ENCODE measurements at regions not wholly inside any gene's neighbourhood (a gene's known extent, or its start where the extent isn't known, plus 50 kb on each side); places are given as distances from the start of the nearest gene placed in this dataset.
"Not testable (repeated sequence)": the region's sequence is repeated elsewhere in the genome, so short reads cannot be mapped to it uniquely, and the experiment has no call there.

DNA sequence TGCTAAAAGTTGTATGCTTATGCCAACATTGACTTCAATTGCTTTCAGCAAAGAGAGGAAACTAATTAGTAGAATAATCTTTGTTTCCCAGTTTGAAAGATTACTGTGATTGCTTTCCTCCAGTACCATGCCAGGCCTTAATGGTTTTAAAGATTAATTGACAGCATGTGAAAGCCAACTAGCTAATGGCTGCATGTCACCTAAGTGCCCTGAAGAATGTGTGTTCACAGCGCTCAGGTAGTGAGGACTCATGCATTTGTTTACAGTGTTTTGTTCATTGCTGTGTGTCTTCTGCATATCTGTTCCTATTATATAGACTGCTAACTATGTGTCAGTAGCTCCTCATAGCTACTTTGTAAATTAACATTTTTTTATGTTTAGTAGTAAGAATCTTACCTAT, 335.6 kb downstream of the LRRIQ3 start:
- TF ChIP-seq, protein P1, sequence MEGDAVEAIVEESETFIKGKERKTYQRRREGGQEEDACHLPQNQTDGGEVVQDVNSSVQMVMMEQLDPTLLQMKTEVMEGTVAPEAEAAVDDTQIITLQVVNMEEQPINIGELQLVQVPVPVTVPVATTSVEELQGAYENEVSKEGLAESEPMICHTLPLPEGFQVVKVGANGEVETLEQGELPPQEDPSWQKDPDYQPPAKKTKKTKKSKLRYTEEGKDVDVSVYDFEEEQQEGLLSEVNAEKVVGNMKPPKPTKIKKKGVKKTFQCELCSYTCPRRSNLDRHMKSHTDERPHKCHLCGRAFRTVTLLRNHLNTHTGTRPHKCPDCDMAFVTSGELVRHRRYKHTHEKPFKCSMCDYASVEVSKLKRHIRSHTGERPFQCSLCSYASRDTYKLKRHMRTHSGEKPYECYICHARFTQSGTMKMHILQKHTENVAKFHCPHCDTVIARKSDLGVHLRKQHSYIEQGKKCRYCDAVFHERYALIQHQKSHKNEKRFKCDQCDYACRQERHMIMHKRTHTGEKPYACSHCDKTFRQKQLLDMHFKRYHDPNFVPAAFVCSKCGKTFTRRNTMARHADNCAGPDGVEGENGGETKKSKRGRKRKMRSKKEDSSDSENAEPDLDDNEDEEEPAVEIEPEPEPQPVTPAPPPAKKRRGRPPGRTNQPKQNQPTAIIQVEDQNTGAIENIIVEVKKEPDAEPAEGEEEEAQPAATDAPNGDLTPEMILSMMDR (IDR thresholded peaks at IDR 0.05; ENCODE audit: insufficient read depth, missing control alignments) = no peak
- DNase-seq (ENCODE audit: insufficient read length, low spot score) = no peak
- no peak for FAIRE-seq

DNA sequence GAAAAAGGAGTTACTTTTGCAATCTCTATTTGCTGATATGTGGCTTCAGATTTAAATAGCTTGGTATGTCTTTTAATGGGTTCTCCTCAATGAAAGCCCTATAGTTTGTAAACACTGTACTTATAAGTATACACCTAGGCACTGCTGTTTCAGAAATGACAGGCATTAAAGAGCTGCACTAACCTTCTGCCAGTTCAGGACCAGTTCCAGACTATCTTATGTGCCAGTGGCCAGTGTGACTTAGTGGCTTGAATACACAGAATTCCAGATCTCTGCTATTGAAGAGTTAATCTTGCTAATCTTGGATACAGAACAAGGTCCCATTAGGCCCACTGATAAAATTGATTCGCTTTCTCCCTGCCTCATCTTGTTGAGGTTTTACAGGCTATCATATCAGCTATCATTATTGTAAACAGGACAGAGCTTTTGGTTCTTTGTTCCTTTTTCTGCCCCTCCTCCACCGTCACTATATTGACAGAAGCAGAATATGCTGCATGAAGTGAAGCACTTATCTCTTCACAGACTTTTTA, 337.5 kb downstream of the LRRIQ3 start:
- FAIRE-seq (no peak), DNase-seq (ENCODE audit: insufficient read length, low spot score) (no peak)

DNA sequence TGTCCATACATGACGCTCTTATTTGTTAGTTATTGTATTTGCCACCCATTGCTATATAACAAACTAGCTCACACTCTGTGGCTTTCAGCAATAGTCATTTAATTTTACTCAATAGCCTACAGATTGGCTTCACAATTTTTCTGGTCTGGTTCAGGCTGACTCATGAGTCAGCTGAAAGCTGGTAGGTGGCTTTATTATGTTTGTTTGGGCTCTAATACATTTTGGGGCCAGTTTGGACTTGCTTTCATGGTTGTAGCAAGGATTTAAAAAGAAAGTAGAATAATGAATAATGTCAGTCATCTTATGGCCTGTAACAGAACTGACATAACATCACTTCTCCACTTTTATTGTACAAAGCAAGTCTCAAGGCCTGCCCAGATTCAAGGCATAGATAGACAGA, 338.7 kb downstream of the LRRIQ3 start:
- TF ChIP-seq, protein P1 (IDR thresholded peaks at IDR 0.05; ENCODE audit: insufficient read depth, missing control alignments) = no peak
- FAIRE-seq (no peak), DNase-seq (ENCODE audit: insufficient read length, low spot score) (no peak)

More for the DNA sequence above, 337.5 kb downstream of the LRRIQ3 start:
- TF ChIP-seq, protein P1 (IDR thresholded peaks at IDR 0.05; ENCODE audit: insufficient read depth, missing control alignments) = no peak

DNA sequence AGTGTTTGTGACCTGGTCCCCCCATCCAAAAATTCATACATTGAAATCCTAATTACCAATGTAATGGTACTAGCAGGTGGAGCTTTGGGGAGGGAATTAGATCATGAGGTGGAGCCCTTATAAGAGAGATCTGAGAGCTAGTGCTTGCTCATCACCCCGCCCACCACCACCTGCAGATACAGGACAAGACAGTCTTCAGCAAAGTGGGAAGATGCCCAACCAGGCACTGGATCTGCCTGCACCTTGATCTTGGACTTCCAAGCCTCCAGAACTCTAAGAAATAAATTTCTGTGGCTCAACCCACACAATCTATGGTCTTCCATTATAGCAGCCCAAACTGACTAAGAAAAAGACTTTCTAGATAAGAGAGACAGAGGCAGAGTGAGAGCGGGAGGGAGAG, 343.4 kb downstream of the LRRIQ3 start:
- FAIRE-seq (no peak), DNase-seq (ENCODE audit: insufficient read length, low spot score) (no peak)

DNA sequence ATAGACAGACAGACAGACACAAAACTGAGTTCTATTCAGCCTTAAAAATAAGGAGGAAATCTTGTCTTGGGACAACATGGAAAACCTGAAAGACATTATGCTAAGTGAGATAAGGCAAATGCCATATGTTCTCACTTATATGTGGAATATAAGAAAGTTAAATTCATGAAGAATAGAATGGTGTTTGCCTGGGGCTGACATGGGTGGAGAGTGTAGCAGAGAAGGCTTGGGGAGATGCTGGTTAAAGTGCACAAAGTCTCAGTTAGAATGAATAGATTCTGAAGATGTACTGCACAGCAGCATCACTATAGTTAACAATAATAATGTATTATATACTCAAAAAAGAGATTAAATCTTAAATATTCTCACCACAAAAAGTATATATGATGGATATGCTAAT, 355.5 kb downstream of the LRRIQ3 start:
- FAIRE-seq (no peak), DNase-seq (ENCODE audit: insufficient read length, low spot score) (no peak)
- TF ChIP-seq, protein P1 (IDR thresholded peaks at IDR 0.05; ENCODE audit: insufficient read depth, missing control alignments) = no peak

More for the DNA sequence above, 343.4 kb downstream of the LRRIQ3 start:
- TF ChIP-seq, protein P1 (IDR thresholded peaks at IDR 0.05; ENCODE audit: insufficient read depth, missing control alignments) = no peak

DNA sequence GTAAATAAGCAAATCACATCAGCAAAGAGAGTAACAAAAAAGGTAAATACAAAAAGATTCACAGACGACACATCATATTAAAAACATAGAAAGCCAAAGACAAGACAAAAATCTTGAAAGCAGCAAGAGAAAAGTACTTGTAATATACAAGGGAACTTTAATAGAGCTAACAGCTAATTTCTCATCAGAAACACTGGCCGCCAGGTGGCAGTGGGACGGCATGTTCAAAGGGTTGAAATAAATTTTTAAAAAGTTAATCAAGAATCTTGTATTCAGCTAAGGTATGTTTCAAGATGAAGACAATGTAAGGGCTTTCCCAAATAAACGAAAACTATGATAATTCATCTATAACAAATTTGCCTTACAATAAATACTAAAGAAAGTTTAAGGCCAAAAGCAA, 358.1 kb downstream of the LRRIQ3 start:
- FAIRE-seq (no peak), DNase-seq (ENCODE audit: insufficient read length, low spot score) (no peak)
- TF ChIP-seq, protein P1 (IDR thresholded peaks at IDR 0.05; ENCODE audit: insufficient read depth, missing control alignments) = peak; percentile 62

DNA sequence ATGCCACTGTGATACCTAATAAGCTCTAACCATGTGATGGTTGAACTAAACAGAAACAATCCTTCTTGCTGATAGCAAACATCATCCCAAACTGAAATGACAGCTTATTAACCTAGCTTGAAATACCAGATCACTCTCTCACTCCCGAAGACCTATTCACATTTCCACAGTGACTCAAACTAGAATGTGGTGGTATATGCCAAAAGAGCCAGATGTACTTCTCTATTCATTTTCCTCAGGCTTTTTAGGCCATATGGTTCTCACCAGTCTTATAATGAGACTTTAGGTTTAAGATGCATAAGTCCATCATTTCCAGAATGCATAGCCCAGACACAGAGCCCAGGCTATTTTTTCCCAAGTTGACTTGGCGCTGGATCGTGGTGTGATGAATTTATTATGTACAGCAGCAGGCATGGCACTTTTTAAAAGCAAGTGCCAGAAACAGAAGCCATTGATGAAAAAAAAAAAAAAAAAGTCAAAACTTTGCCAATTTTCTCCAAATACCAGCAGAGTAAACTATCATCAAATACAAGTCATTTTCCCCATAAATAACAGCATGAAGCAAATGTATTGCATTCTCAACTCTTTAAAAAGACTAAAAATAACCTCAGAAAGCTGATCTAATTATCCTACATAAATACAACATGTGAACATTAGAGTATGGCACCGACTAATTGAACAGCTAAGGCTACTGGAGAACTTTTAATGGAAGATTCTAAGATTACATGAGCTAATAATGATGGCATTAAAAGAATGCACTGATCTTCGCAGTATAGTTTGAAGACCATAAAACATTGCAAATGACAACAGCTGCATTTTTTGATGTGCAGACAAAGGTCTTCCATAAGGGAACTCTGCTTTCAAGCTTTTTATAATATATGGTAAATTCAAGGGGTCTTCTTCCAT, 365.4 kb downstream of the LRRIQ3 start:
- FAIRE-seq = no peak
- DNase-seq (ENCODE audit: insufficient read length, low spot score) = no peak
- TF ChIP-seq, protein P1 (IDR thresholded peaks at IDR 0.05; ENCODE audit: insufficient read depth, missing control alignments) = no peak

DNA sequence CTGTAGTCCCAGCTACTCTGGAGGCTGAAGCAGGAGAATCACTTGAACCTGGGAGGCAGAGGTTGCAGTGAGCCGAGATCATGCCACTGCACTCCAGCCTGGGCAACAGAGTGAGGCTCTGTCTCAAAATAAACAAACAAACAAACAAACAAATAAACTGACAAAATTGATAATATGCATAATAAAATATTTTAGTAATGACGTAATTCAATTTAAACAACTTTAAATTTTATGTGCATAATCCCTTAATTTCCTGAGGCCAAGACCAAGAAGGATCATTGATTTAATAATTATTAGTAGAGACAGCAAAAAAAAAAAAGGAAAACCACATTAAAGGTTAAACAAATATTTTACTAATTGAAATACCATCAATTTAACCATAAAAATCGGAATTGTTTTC, 370.7 kb downstream of the LRRIQ3 start:
- not testable (repeated sequence) for FAIRE-seq; DNase-seq (ENCODE audit: insufficient read length, low spot score)
